Thyroid gland (tissue), 4 donors: ENCODE measurements at regions not wholly inside any gene's neighbourhood (a gene's known extent, or its start where the extent isn't known, plus 50 kb on each side); places are given as distances from the start of the nearest gene placed in this dataset.

Source experiments
- POLR2A ChIP-seq, 2 donors: fragments of 450-650 bp; IDR thresholded peaks; one replicate each; pipeline ENCODE4 v1.6.1; 2017; ENCODE audit warnings: antibody characterized with exemption in 2 of 2, mild to moderate bottlenecking in 2 of 2, moderate library complexity in 1 of 2
- TF ChIP-seq, protein P1 (sequence below), 6 experiments: fragments of 200-600 bp in 3 of 6; fragments of 450-650 bp in 3 of 6; sonication (generic) in 3 of 6; IDR thresholded peaks; one replicate each; pipeline ENCODE4 v1.5.1; 2016 to 2019; ENCODE audit warnings: antibody characterized with exemption in 6 of 6, mild to moderate bottlenecking in 2 of 6, inconsistent platforms in 1 of 6, moderate library complexity in 1 of 6

DNA sequence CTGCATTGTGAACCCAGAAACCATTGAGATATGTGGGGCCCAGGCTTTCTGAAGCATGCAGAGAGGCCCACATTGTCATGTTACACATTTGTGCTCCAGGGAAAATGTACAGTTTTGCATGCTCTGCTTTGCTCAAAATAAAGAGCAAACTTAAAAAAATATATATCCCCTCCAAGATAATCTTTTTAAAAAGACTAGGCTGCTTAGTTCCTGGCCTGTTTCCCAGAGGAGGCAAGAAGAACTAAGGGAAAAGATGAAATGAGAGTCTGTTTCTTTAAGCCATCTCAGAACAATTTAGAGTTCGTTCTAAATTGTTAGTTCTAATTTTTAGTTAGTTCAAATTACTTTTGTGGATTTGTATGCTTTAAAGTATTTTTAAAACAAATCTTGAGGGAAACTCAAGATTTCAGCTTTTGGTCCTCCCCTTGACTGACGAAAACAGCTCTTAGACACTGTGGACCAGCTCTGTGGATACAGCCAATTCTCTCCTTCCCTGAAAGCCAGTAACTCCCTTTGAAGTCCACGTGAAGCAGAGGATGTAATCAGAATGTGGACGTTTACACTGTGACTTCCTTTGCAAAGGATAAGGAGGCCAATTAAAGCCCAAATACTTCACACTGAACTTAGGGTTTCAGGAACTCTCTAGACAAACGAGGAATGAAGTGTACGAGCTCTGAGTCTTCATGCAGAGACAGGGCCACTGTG lies 84.7 kb downstream of the CD164 start:
- TF ChIP-seq, protein P1, sequence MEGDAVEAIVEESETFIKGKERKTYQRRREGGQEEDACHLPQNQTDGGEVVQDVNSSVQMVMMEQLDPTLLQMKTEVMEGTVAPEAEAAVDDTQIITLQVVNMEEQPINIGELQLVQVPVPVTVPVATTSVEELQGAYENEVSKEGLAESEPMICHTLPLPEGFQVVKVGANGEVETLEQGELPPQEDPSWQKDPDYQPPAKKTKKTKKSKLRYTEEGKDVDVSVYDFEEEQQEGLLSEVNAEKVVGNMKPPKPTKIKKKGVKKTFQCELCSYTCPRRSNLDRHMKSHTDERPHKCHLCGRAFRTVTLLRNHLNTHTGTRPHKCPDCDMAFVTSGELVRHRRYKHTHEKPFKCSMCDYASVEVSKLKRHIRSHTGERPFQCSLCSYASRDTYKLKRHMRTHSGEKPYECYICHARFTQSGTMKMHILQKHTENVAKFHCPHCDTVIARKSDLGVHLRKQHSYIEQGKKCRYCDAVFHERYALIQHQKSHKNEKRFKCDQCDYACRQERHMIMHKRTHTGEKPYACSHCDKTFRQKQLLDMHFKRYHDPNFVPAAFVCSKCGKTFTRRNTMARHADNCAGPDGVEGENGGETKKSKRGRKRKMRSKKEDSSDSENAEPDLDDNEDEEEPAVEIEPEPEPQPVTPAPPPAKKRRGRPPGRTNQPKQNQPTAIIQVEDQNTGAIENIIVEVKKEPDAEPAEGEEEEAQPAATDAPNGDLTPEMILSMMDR (IDR thresholded peaks at IDR 0.05): no peak
- no peak for TF ChIP-seq POLR2A (IDR thresholded peaks at IDR 0.05)
